Stimulated activated naive CD8-positive, alpha-beta T cell treated with anti-CD3 and anti-CD28 coated beads, Interleukin-15, Interleukin-2, amounts not matched to agents 100 ng/mL and 50 ng/mL, for 24 hours (primary cell): ENCODE measurements at regions not wholly inside any gene's neighbourhood (a gene's known extent, or its start where the extent isn't known, plus 50 kb on each side); places are given as distances from the start of the nearest gene placed in this dataset.

Experiments used
- H3K27ac Mint-ChIP-seq: one replicate; pipeline ENCODE4 v1.8.0; 2021; ENCODE audit warnings: mild to moderate bottlenecking, mixed read lengths
- H3K27me3 Mint-ChIP-seq: one replicate; pipeline ENCODE4 v1.8.0; 2021; ENCODE audit warnings: mixed read lengths
- H3K36me3 Mint-ChIP-seq: one replicate; pipeline ENCODE4 v1.8.0; 2021; ENCODE audit warnings: low read depth, mixed read lengths
- H3K4me1 Mint-ChIP-seq: one replicate; pipeline ENCODE4 v1.8.0; 2021; ENCODE audit warnings: low read depth, mixed read lengths
- H3K4me3 Mint-ChIP-seq: one replicate; pipeline ENCODE4 v1.8.0; 2021; ENCODE audit warnings: mild to moderate bottlenecking, mixed read lengths
- H3K9me3 Mint-ChIP-seq: one replicate; pipeline ENCODE4 v1.8.0; 2021; ENCODE audit warnings: mixed read lengths

GRCh38 chr9:130755377-130756007 is 61.9 kb downstream of the EXOSC2 start:
- H3K27me3 Mint-ChIP-seq = no peaks in the 10 kb centered on the region
- no peak overlapping the region for H3K27ac Mint-ChIP-seq
- H3K9me3 Mint-ChIP-seq = no peaks in the 10 kb centered on the region
- H3K36me3 Mint-ChIP-seq = no peaks in the 10 kb centered on the region
- no peak overlapping the region for H3K4me3 Mint-ChIP-seq
- peaks cover 19% of the 10 kb centered on the region for H3K4me1 Mint-ChIP-seq

DNA sequence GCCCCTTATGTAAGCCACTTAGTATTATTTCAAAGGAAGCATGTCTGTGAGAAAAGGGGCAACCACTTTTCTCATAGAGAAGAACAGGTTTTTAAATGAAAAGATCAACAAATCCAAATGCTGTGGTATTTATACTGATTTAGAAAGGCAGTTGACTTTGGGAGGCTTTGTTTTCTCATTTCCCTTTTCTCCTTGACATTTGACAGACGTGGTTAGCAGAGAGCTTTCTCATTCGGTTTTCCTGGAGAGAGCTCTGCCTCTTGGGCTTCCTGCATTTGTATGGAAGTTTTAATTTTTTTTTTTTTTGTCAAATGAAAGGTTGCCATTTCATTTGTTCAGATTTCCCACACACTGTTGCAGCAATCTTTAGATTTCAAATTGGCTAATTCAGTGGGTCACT is 62.5 kb downstream of the EXOSC2 start:
- no peaks in the 10 kb centered on the region for H3K27me3 Mint-ChIP-seq
- no peak overlapping the region for H3K4me3 Mint-ChIP-seq
- H3K4me1 Mint-ChIP-seq = peaks cover 19% of the 10 kb centered on the region
- H3K9me3 Mint-ChIP-seq = no peaks in the 10 kb centered on the region
- no peaks in the 10 kb centered on the region for H3K36me3 Mint-ChIP-seq
- H3K27ac Mint-ChIP-seq = no peak overlapping the region

GRCh38 chr9:130756455-130757152 is 63.0 kb downstream of the EXOSC2 start:
- H3K9me3 Mint-ChIP-seq = no peaks in the 10 kb centered on the region
- no peak overlapping the region for H3K4me3 Mint-ChIP-seq
- H3K4me1 Mint-ChIP-seq = peaks cover 25% of the 10 kb centered on the region
- H3K27ac Mint-ChIP-seq = no peak overlapping the region
- no peaks in the 10 kb centered on the region for H3K36me3 Mint-ChIP-seq
- no peaks in the 10 kb centered on the region for H3K27me3 Mint-ChIP-seq

- no peak overlapping the region for H3K4me3 Mint-ChIP-seq
- H3K27me3 Mint-ChIP-seq = no peaks in the 10 kb centered on the region
- H3K9me3 Mint-ChIP-seq = no peaks in the 10 kb centered on the region
- no peak overlapping the region for H3K27ac Mint-ChIP-seq
- no peaks in the 10 kb centered on the region for H3K36me3 Mint-ChIP-seq
- H3K4me1 Mint-ChIP-seq = peaks cover 54% of the 10 kb centered on the region
Measured at GRCh38 chr9:130759738-130760137, 66.2 kb downstream of the EXOSC2 start.

DNA sequence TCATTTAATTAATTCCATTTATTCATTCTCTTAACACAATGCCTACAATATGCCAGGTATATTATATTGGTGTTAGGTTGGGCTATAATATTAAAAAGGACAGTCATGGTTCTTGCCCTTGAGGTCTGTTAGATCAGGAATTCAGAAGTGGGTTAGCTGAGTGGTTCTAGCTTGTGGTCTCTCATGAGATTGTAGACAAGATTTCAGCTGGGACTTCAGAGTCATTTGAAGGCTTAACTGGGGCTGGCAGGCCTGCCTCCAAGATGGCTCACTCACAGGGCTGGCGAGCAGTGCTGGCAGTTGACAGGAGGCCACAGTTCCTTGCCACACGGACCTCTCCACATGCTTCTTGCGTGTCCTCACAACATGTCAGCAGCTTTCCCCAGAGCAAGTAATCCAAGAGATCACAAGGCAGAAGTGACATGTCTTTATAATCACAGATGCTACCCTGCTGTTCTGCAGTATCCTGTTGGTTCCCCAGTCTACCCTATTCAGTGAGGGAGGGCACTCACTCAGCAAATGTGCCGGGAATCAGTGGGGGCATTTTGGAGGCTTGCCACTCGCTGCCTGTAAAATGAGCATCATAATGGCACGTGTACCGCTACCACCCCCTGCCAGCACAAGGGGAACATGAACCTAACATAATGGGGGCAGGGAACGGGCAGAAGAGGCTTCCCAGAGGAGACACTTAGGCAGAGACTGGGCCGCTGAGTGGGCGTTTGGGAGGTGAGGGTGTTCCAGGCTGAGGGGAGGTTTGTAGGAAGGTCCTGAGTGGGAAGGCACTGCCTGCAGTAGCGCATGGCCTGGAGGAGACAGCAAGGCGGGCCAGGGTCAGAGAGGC is 70.0 kb downstream of the EXOSC2 start:
- H3K27me3 Mint-ChIP-seq = no peaks in the 10 kb centered on the region
- H3K27ac Mint-ChIP-seq = no peak overlapping the region
- H3K4me3 Mint-ChIP-seq = no peak overlapping the region
- H3K36me3 Mint-ChIP-seq = no peaks in the 10 kb centered on the region
- peaks cover 77% of the 10 kb centered on the region for H3K4me1 Mint-ChIP-seq
- no peaks in the 10 kb centered on the region for H3K9me3 Mint-ChIP-seq

- no peaks in the 10 kb centered on the region for H3K27me3 Mint-ChIP-seq
- H3K36me3 Mint-ChIP-seq = no peaks in the 10 kb centered on the region
- peak overlapping the region; percentile 40 for H3K4me3 Mint-ChIP-seq
- no peaks in the 10 kb centered on the region for H3K9me3 Mint-ChIP-seq
- H3K4me1 Mint-ChIP-seq = peaks cover 73% of the 10 kb centered on the region
- peak overlapping the region; percentile 64 for H3K27ac Mint-ChIP-seq
Measured at GRCh38 chr9:130765137-130766020, 69.7 kb upstream of the ABL1 start.

DNA sequence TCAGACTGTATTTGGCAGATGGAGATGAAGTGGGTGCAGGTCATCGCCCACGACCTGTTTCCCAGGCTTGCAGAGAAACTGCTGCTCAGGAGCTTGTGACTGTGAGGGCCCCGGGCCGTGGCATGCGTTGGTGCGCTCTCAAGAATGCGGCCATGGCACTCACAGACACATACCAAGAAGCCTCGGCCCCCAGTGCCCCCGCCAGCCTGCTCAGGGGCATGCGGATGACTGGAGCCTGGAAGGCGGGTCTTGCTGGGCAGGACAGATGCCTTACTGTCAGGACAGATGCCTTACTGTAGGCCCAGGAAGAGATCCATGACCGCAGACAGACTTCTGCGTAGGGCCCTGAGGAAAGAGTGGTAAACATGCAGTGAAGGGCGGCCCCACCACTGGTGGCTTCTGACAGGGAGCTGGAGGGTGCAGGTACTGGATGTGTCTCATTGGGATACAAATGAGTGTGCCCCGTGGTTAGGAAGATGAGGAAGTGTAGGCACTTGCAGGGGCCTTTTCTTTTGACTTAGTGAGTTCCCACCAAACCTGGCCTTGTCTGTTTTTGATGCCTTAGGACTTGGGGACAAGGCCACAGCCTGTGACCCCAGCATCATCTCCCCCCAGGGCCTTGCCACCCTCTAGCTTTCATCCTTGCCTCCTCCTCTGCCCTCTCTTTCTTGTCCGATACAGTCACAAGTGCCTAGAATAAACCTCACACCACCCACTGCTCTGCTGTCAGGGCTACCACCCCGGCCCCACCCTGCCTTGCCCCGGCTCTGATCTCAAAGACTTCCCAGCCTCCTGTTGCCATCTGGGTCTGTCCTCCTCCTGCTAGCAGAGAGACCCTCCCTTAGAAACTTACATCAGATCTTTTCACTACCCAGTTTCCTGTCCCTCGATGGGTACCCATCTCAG is 68.8 kb upstream of the ABL1 start:
- no peaks in the 10 kb centered on the region for H3K27me3 Mint-ChIP-seq
- no peaks in the 10 kb centered on the region for H3K36me3 Mint-ChIP-seq
- peak overlapping the region; percentile 15 for H3K4me3 Mint-ChIP-seq
- peak overlapping the region; percentile 64 for H3K27ac Mint-ChIP-seq
- H3K9me3 Mint-ChIP-seq = no peaks in the 10 kb centered on the region
- H3K4me1 Mint-ChIP-seq = peaks cover 69% of the 10 kb centered on the region

- Mint-ChIP-seq H3K4me3 (no peak overlapping the region), H3K36me3 (no peaks in the 10 kb centered on the region), H3K4me1 (peaks cover 65% of the 10 kb centered on the region), H3K27me3 (no peaks in the 10 kb centered on the region), H3K27ac (peak overlapping the region; percentile 50), H3K9me3 (no peaks in the 10 kb centered on the region)
Measured at GRCh38 chr9:130766927-130767307, 68.1 kb upstream of the ABL1 start.

GRCh38 chr9:130768265-130768664 is 66.8 kb upstream of the ABL1 start:
- H3K36me3 Mint-ChIP-seq = no peaks in the 10 kb centered on the region
- H3K27ac Mint-ChIP-seq = no peak overlapping the region
- peaks cover 52% of the 10 kb centered on the region for H3K4me1 Mint-ChIP-seq
- H3K27me3 Mint-ChIP-seq = no peaks in the 10 kb centered on the region
- H3K9me3 Mint-ChIP-seq = no peaks in the 10 kb centered on the region
- H3K4me3 Mint-ChIP-seq = no peak overlapping the region

GRCh38 chr9:130768891-130769403 is 66.1 kb upstream of the ABL1 start:
- H3K36me3 Mint-ChIP-seq = no peaks in the 10 kb centered on the region
- H3K27ac Mint-ChIP-seq = no peak overlapping the region
- H3K4me3 Mint-ChIP-seq = no peak overlapping the region
- H3K9me3 Mint-ChIP-seq = no peaks in the 10 kb centered on the region
- H3K27me3 Mint-ChIP-seq = no peaks in the 10 kb centered on the region
- peaks cover 45% of the 10 kb centered on the region for H3K4me1 Mint-ChIP-seq

DNA sequence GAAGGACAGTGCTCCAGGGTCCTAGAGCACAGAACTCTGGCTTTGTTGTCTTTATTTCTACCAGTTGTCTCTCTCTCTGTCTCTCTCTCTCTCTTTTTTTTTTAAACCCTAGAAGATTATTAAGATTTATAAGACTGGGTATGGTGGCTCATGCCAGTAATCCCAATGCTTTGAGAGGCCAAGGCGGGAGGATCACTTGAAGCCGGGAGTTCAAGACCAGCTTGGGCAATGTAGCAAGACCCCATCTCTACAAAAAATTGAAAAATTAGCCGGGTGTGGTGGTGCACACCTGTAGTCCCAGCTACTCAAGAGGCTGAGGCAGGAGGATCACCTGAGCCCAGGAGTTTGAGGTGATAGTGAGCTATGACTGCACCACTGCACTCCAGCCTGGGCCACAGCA is 65.0 kb upstream of the ABL1 start:
- Mint-ChIP-seq H3K9me3 (no peaks in the 10 kb centered on the region), H3K27me3 (no peaks in the 10 kb centered on the region), H3K4me3 (no peak overlapping the region), H3K27ac (no peak overlapping the region), H3K36me3 (peaks cover 8% of the 10 kb centered on the region), H3K4me1 (peaks cover 43% of the 10 kb centered on the region)

DNA sequence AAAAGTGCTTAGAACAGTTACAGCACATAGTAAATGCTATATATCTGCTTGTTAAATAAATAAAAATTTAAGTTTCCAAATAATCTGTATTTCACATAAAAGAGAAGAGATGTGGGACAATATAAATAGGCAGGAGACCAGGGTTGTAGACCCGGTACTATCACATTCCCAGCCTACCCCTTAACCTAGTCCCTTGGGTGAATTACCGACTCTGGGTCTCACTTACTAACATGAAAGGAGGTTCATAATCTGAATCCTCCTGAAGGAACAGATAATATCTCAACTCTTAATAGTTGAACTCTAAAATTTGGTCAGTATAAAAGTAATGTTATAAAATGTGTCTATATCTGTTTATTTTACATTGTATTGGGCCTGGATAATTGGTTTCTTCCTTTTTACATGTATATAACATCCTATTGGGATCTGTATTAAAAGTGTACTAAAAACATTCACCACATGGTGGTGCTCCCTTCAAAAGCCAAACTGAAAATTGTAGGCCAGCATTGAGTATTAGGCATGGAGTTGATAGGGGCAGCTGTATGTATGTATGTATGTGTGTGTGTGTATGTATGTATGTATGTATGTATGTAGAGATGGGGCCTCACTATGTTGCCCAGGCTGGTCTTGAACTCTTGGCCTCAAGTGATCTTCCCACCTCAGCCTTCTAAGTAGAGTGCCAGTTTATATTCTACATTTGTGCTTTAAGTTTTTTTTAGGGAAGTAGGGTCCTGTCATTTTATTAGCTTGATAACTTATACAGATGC is 64.2 kb upstream of the ABL1 start:
- Mint-ChIP-seq H3K36me3 (peaks cover 15% of the 10 kb centered on the region), H3K9me3 (peaks cover 7% of the 10 kb centered on the region), H3K27ac (no peak overlapping the region), H3K4me1 (peaks cover 36% of the 10 kb centered on the region), H3K27me3 (no peaks in the 10 kb centered on the region), H3K4me3 (no peak overlapping the region)

- Mint-ChIP-seq H3K27ac (no peak overlapping the region), H3K4me3 (no peak overlapping the region), H3K4me1 (peaks cover 23% of the 10 kb centered on the region), H3K36me3 (peaks cover 15% of the 10 kb centered on the region), H3K9me3 (peaks cover 7% of the 10 kb centered on the region), H3K27me3 (no peaks in the 10 kb centered on the region)
Measured at GRCh38 chr9:130772185-130772584, 62.9 kb upstream of the ABL1 start.
